ENCODE measurements at regions not wholly inside any gene's neighbourhood (a gene's known extent, or its start where the extent isn't known, plus 50 kb on each side); places are given as distances from the start of the nearest gene placed in this dataset.
"Not testable (repeated sequence)": the region's sequence is repeated elsewhere in the genome, so short reads cannot be mapped to it uniquely, and the experiment has no call there.

DNA sequence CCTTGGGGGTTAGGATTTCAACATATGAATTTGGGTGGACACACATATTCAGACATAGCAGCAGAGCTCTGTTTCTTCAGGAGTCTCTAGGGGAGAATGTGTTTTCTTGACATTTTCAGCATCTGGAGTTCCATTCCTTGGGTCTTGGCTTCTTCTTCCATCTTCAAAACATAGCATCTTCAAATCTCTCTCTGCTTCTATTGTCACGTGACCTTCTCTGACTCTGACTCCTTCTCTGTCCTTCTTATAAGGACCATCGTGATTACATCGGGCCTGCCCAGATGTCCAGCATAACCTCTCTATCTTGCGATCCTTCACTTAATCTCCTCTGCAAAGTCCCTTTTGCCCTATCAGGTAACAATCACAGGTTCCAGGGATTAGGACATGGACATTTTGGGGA lies 101.0 kb upstream of the CHD6 start:
- DNase-seq (ENCODE audit: low spot score) = no peak

DNA sequence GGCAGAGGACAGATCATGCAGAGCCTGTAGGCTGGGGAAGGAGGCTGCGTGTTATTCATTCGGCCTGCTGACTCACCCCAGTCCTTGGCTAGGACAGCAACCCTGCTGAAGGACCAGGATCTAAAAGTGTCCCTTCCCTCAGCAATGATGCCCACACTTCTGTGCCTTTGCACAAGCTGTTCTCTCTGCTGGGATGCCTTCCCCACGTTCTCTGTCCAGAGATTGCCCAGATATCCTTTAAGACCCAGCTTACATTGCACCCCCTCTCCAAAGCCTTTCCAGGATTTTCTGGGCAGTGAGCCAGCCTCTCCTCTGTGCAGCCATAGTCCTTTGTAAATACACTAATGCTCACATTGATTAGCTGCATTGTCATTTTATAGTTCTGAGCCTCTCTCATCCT lies 99.3 kb upstream of the CHD6 start:
- DNase-seq (ENCODE audit: low spot score) = no peak

DNA sequence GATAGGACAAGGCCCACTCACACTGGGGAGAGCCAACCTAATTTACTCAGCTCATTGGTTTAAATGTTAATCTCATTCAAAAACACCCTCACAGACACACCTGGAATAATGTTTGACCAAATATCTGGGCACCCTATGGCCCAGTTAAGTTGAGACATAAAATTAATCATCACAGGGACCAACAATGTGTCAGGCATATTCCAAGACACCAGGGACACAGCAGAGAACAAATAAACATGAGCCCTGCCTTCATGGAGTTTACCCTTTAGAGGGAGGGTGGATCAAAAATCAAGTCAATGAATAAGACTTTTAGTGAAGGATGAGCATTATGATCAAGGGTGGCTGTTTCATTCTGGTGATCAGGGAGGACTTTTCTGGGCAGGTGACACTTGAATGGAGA lies 98.7 kb upstream of the CHD6 start:
- no peak for DNase-seq (ENCODE audit: low spot score)

DNA sequence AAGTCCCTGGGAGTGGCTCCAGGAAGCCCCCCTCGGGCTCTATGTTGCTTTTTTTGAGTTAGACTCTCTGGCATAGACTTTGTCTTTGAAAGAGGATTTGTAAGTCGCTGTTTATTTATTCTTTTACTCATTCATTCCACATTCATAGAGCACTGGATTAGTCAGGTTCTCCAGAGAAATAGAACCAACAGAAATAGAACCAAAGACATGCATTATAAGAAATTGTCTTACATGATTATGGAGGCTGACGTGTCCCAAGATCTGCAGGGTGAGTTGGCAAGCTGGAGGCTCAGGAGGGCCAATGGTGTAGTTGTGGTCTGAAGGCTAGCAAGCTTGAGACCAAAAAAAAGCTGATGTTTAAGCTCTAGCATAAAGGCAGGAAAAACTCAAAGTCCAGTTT lies 98.3 kb upstream of the CHD6 start:
- no peak for DNase-seq (ENCODE audit: low spot score)

DNA sequence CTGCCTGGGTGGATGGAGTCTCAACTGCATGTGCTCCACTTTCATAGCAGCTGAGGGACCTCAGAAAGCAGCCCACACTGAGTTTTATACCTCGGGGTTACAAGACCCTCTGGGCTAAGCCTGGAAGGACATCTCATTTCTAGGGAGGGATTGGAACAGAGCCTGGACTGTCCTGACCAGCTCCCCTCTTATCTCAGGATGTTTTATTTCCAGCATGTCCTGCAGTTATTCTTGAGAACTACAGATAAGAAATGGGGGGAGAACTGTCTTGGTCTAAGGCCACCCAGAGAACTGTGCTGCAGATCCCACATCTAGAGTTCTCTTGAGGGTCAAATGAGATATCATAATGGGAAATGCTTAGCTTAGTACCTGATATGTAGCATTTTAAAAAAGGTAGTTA lies 97.3 kb upstream of the CHD6 start:
- DNase-seq (ENCODE audit: low spot score) = no peak

DNA sequence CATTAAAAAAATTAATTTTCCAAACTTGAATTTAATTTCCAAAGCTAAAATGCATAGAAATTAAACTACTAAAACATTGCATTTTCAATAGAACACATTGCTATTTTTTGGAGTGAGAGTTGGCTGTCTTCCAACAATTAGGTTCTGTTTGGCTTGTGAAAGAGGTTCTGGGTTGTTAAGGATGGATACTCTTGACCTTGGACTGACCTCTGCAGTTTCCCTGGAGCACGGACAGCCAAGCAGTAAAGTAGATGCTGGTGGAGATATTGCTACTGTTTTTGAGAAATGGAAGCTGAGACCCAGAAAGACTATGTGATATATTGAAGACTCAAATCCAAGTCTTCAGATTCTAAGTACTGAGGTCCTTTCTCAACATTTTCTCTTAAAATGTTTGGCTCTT lies 95.9 kb upstream of the CHD6 start:
- DNase-seq (ENCODE audit: low spot score) = no peak

DNA sequence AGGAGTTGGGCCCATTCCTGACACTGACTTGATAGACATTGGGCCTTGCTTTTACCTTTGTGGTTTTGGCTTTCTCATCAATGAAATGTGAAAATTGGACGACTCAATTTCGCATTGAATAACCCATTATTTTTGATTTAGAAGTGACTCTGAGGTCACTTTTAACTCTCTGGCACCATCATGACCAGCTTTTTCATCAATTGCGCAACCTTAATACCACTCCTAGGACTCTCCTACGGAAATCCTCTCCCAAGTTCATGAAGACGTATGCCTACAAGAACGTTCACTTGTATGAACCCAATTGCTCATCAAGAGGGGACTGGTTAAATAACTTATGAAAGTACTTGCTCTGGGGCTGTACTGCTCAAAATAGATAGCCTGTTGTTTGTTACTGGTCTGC lies 86.7 kb upstream of the CHD6 start:
- DNase-seq (ENCODE audit: low spot score) = no peak

DNA sequence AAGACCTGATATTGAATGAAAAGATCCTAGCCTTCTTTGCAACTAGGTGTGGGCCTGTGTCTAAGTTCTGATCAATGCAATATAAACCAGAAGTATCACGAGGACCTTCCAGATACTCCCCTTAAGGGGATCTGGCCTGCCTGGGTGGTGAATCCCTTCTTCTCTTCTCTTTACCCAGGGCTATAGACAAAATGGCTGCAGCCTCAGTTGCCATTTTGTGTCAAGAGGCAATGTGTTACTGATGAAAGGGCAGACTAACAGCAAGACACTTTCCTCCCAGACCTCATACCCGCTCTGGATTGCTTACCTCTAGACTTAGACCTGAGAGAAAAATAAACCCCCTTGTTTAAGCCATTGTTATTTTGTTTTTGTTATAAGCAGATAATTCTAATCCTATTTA lies 84.5 kb upstream of the CHD6 start:
- no peak for DNase-seq (ENCODE audit: low spot score)

DNA sequence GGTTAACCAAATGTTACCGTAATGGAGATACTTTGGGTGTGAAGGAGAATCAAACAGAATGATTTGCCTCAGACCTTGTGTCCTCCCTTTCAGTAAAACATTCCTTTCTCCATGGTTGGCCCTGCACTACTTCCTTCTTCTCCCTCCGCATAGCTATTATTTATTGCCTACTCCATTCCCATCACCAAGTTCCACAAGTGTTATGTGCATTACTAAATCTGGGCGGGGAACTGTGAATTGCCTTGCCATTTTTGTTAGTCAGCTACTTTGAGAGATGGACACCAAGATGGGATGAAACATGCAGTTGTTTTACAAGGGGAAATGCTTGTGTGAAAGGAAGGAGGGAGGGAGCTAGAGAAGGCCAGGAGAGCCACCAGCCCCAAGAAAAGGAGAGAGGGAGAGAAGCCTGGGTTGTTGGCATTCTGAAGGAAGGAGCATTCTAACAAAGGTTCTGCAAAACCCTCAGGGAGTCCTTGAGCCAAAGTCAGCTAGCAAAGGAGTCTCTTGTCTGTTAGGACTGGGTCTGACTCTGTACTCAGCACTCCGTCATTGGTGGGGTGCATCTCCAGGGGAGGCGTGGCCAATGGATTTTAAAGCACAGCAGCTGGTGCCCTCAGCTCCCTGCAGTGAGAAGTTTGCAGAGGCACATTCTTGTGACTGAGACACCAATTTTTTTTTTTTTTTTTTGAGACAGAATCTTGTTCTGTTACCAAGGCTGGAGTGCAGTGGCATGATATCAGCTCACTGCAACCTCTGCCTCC lies 83.6 kb upstream of the CHD6 start:
- no peak for DNase-seq (ENCODE audit: low spot score)

DNA sequence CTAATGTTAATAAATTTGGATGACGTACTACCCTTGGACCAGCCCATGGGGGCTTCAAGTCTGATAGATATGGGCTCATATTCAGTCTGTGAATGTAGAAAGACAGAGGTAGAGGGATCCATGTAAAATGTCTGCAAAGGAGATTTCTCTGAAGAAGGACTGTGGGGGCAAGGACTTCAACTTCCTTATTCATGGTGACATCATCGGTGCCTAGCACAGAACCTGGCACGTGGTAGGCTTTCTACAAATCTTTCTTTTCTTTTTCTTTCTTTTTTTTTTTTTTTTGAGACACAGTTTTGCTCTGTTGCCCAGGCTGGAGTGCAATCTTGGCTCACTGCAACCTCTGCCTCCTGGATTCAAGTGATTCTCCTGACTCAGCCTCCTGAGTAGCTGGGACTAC lies 81.5 kb upstream of the CHD6 start:
- not testable (repeated sequence) for DNase-seq (ENCODE audit: low spot score)

DNA sequence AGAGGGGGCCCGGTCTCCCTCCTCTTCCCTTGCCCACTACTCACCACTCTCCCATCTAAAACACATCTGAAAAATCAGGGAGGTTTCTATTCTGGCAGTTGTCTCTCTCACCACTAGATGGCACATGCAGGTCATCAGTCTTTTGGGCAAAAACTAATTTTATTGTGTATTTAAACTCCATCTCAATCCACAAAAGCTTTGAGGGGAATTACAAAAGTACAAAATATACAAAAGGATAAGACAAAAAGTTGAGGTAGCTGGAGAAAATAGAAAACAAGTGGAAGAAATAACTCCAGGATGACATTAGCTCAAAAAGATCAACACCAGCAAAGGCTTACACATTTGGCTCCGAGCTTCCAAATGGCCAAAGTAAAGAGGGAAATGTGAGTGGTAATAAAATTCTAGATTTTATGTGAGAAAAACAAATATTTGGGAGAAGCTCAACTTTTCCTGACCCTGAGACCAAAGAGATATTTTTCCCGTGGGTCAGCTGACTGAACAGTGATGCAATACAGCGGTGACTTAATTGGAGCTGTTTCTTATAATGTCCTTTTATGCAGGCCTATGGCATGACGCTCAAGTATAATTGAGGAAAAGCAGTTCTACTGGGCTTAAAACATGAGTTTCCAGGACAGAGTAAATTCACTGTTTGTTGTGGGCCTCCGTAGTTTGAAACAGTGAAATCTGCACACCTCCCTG lies 79.8 kb upstream of the CHD6 start:
- peak; percentile 29 for DNase-seq (ENCODE audit: low spot score)

DNA sequence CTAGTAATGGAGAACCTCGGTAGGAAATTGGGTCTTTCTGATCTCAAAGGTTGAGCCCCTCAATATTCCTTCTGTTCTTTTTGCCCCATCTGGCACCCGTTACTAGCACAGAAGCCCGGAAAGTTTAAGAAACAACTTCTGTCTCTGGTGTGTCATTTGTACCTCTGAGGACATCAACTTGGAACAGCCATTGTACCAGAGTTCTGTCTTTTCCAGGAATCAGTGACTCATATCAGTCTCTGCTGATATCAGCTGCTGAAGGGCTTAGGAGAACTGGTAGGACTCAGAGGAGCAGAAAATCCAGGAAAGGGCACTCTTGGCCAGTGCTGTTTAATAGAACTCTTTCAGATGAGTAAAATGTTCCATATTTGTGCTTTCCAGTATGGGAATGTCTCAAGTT lies 78.3 kb upstream of the CHD6 start:
- no peak for DNase-seq (ENCODE audit: low spot score)

DNA sequence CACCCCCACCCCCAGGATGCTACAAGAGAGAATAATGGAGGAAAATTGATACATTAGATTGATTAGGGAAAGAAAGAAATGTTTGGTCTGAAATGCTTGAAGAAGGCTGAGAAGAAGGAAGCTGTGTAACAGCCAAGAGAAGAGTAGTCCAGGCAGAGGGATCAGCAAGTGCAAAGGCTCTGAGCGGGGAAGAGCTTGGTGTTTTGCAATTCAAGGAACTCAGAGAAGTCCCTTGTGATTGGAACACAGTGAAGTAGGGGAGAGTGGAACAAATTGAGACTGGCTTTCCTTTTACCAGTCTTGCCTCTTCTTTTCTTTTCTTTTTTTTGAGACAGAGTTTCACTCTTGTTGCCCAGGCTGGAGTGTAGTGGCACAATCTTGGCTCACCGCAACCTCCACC lies 76.6 kb upstream of the CHD6 start:
- no peak for DNase-seq (ENCODE audit: low spot score)

DNA sequence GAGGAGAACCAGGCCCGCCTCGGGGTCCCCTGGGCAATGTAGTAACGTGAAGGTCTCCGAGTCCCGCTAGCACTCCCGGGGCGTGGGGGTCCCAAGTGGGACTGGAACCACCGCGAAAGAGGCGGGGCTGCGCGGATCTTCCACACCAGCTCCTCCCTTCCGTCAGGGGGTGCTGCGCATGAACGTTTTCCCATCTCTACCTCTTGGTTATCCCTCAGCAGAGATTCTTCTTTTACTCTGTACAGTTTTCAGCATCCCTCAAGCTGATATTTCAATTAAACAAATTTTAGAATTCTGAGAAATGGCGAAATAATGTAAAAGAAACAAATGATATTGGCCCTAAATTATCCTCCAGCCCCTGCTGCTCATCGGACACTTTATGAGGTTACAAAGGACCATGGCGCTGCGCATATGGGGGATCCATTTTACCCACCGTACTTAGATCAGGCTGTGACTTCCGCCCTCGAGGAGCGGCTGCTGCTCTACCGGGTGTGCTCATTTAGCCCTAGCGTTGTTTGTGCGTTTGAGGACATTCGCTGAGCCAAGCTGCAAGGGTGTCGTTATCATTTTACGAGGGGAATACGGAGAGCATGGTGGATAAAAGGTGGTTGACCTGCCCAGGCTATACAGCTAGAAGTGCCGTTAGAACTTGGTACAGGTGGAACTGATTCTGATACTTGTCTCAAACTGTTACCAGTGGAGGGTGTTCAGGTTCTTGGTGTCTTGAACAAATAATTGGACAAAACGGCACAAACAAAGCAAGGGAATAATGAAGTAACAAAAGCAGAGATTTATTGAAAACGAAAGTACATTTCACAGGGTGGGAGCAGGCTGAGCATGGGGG lies 75.2 kb upstream of the CHD6 start:
- peak; percentile 84 for DNase-seq (ENCODE audit: low spot score)

DNA sequence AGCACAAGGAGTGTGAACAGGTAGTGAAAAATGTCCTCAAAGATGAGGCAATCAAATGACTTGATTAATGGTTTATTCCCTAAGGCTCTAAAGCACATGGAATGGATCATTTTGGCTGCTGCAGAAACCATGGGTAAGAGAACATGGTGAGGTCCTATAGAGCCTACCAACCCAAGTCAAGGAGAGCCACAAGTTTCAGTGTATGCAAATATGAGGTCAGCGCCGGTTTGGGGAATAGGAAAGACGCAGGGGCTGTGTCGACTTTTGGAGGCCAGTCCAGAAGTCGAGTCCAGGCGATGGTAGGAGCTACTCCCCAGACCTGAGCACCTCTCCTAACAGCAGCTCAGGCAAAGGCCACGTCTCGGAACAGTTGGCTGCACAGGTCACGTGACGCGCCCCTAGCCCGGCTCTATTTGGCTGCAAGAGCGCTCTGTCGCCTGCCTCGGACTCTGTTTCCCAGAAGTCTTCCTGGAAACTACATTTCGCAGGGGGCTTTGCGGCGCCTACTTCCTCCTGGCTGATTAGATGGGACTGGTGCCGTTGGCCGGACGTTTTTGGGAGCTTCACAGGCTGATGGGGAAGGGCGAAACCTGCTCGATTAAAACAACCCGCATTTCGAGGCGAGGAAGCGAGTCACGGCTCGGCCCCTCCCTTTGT lies 74.4 kb upstream of the CHD6 start:
- DNase-seq (ENCODE audit: low spot score) = peak; percentile 39

DNA sequence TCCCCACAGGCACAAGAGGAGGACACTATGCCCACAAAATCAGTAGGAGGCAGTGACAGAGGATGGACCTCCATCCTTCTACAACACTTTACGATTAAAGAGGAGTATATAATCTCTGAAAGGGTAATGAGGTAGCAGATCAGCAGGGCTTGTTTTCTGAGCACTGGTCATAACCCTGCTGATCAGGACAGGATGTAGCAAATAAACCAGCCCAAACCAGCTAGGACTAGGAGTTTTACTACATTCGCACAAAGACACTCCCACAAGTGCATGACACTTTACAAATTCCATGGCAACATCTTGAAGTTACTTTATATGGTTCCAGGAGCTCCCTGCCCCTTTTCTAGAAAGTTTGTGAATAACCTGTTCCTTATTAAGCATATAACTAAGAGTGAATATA lies 73.3 kb upstream of the CHD6 start:
- no peak for DNase-seq (ENCODE audit: low spot score)

DNA sequence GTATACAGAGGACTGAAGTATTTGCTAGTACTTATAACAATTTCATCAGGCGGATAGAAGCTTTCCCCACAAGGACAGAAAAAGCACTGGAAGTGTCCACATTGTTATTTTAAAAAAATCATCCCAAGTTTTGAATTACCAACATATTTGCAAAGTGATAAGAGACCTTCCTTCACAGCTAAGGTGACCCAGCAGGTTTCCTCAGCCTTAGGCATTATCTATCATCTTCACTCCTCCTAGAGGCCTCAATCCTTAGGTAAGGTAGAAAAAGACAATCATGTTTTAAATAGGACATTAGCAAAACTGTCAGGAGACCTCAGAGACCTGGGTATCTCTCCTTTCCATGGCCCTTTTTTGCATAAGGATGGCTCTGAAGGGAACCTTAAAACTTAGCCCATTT lies 72.5 kb upstream of the CHD6 start:
- no peak for DNase-seq (ENCODE audit: low spot score)

DNA sequence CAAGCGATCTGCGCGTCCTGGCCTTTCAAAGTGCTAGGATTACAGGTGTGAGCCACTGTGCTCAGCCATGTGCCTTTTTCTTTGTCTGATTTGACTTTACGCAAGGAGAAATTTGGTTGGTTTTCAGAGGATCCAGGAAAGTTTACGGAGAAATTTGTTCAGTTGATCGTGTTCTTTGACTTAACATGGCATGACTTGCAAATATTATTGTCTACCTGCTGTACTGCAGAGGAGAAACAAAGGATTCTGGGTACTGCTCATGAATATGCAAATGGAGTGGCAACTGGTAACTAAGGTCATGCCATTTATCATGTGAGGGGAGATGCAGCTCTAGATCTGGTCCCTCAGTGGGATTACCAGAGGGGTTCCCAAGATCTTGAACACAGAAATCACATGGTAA lies 68.8 kb upstream of the CHD6 start:
- no peak for DNase-seq (ENCODE audit: low spot score)

DNA sequence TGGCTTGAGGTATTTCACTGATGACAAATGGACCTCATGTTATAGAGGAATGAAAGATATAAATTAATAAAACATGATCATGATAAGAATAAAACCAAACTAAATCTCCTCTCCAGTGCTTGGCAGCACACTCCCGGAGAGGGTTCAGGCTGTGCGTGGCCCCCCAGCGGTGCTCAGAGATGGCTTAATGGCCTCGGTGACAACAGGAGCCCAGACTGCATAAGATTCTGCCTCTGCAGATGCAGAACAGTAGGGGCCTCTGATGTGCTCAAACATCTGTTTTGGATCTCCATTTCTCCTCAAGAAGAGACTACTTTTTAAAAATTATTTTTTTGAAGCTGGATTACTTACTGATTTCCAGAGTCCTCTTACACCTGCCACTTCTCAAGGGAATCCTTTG lies 67.0 kb upstream of the CHD6 start:
- DNase-seq (ENCODE audit: low spot score) = not testable (repeated sequence)

DNA sequence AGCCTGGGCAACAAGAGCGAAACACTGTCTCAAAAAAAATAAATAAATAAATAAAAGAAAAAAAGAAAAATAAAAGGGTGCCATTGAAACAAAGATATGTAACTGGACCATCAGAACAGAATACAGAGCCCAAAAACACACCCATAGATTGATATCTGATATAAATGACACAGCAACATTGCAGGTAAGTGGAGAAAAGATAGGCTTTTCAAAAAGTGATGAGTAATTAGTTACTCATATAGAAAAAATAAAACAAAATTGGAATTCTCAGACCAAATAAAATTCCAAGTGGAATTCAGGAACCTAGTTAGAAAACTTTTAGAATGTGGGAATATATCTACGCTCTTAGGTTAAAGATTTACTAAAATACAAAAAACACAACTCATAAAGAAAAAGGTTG lies 60.6 kb upstream of the CHD6 start:
- DNase-seq (ENCODE audit: low spot score) = no peak

DNA sequence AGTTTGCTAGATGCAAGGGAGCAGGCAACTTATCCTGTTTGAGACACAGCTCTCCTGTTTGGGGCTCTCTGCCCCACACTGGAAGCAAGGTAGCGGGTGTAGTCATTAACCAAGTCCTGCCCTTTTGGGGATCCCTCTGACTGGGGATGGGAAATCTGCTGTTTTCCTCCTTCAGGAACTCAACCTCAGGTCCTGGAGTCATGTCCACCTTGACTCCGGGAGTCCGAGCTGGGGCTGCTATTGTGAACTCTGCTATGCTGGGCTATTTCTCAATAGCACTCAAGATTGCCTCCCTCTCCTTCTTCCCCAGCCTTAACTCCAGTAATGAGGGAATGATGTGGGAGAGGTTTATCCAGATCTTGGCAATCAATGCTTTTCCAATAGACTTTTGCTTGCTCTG lies 54.1 kb upstream of the CHD6 start:
- no peak for DNase-seq (ENCODE audit: low spot score)

DNA sequence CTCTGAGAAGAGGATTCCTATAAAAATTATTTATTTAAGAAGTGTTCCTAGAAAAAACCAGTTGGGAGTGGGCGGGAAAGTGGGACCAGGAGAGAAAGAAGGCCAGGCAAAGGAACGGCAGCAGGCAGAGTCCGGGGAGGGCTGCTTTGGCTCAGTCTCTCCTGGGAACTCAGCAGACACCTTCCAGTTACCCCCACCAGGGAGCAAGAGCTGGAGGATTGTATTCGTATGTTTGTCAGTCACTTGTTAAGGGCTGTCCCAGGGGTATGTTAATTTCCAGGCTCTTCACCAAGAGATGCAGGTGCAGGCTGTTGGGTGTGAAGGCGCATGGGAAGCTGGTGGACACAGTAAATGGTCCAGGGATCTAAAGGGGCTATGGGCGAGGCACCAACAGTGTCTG lies 53.0 kb upstream of the CHD6 start:
- no peak for DNase-seq (ENCODE audit: low spot score)
